DMS153 (cell line): ENCODE measurements at regions not wholly inside any gene's neighbourhood (a gene's known extent, or its start where the extent isn't known, plus 50 kb on each side); places are given as distances from the start of the nearest gene placed in this dataset.

ENCODE experiments used
- DNase-seq: peaks from one replicate; lab custom pipeline; 2025; lab: John Stamatoyannopoulos, UW

DNA sequence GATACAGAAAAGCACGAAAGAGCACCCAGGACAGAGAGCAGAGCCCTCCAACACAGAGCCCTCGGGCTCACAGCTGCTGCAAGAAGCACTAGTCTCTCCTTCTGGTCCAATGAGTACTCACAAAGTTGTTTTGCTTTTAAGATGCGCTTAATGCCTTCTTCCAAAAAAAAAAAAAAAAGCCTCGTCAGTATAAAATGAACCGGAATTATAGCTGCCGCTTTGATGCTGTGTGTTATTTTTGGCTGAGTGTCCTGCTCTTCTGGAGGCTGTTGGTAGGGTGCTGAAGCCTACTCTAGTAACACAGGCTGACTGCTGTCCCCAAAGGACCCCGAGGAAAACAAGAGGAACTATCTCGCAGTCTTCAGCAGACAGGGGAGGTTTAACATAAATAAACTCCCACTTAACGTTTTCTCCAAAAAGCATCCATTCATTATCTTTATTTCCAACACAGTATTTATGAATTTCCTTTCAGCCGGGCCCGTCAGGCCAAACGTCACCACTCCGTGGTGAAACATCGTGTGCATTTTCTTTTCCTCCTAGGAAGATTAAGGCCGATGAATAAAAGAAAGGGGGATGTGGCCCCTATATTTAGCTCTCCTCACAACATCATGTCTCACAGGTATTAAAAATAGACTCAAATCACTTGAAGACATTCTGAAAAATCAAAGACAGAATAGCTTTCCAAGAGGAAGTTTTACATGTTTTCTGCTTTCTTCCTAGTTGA, 213.7 kb upstream of the PPARGC1A start:
- DNase-seq, result no peak

DNA sequence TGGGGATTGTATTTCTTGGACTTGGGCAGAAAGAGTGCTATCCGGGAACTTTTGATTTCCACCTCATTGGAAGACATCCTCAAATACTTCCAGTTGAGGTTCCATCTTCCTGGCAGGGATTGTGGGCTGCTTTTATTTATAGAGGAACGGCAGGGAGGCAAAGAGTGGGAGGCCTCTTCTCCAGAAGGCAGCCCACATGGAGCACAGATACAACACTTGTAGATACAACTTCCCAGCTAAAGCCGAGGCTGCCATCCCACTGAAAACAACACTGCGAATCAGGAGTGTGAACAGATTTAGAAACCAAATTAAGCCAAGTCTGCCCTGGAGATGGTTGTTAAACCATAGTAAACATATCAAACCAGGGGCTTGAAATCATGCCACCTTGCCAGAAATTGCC, 212.8 kb upstream of the PPARGC1A start:
- DNase-seq, result no peak

DNA sequence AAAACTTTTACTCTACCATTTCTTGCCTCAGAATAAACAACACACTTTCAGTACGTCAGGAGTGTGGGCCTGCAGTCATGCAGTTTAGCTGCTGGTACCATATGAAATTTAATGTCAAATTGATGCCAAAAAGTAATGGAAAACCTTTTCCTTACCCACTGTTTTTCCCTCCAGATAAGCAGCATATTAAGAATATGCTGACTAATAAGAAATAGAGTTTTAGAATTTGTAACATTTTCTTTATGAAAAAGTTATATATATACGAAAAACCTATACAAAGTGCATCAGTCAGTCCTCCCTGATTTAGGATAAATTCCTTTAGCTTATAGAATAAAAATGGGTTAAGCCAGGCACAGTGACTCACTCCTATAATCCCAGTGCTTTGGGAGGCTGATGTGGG, 206.8 kb upstream of the PPARGC1A start:
- no peak for DNase-seq

DNA sequence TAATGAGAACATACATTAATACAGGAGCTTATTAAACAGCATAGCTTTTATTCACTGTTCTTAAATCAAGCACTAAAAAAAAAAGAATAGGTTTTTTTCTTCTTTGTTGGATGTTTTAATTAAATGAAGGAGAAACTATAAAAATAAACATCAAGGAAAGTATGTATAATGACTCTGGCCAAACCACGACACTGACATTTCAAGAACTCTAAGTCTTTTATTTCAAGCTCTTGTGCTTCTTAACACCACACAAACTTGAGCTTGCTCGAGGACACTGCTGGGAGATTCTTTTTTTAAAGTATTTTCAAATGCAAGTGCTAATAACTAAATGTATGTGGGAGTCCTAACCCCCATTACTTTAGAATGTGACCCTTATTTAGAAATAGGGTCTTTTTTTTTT, 204.9 kb upstream of the PPARGC1A start:
- DNase-seq, result no peak

DNA sequence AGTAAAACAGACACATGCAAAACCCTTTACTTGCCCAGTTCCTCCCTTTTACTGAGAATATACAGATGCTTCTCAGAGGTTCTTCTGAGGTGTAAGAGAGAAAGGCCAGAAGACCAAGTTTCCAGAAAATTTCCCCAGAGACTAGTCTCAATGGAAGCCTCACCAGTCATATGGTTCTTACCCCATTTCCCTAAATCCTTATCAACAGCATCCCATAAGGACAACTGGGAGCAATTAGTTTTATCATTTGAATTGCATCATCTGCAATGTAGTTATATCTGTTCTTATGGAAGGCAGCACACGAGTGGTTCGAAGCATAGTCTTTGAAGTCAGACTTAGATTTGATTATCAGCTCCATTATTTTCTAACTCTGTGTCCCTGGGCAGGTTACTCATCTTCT, 203.6 kb upstream of the PPARGC1A start:
- no peak for DNase-seq

DNA sequence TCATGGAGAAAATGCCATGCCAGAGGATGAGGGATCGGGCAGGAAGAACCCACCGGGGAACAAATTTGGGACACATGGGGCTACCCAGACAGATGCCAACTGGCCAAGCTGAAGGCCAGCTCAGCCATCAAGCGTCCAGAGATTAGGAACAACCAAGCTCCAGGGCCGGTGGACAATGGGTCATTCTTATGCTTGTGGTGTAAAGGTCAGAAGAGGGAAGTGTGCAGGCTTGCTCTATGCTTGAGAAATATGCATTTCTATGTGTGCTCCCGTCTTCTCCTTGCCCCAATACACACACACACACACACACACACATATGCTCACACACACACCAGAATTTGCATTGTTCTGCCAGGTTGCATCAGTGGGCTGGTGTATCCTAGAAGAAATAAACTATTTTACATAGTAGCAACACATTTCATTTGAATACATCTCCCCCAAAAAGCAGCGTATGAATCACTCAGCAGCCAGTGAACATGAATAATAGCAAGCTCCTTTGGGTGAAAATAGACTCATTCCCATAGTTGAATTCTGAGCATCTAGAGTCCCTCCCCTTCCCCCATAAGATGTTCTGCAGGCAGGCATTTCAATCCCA, 201.9 kb upstream of the PPARGC1A start:
- no peak for DNase-seq

DNA sequence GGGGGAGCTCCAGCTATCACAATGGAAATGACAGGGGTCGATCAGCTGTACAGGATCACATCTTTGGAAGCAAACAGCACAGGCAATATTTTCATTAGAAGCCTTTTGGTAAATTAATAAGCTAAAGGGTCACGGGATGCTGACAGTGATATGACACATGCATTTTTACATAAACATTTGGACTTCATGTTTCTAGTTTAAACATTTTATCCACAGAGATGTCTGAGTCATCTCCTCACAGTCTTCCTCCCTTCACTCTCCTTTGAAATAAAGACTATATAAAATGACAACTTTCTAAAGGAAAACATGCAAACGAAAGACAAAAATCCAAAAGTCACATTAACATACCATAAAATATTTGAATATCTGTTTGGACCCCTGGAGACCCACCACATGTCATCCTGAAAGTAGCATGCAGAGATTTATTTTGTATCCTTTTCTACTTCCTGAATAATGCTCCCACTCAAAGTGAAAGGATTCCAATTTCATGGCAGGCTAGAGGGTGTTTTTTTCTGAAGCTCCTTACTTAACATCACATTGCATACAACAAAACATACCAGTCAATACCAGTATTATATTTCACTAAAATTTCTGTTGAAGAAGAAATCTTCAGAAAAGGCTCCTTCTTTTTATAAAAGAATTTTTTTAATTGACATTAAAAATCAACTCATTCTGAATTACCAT, 200.1 kb upstream of the PPARGC1A start:
- DNase-seq, result no peak

DNA sequence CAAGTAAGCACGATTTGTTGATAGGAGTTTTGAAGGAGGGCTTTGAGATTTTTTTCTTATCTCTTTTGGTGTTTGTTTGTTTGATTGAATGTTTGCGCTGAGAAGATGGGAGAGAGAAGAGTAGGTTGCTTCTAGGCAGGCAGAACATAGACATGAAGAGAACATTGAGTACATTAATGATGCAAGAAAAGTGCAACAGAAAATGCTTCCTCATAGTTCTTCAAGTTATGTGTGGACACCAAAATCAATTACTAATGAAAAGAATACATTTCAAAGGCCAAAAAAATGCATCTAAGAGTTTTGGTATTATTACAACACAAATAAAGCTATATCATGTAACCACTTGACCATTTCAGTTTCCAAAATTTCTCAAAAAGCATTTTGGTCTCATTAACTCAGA, 191.0 kb upstream of the PPARGC1A start:
- DNase-seq, result no peak

DNA sequence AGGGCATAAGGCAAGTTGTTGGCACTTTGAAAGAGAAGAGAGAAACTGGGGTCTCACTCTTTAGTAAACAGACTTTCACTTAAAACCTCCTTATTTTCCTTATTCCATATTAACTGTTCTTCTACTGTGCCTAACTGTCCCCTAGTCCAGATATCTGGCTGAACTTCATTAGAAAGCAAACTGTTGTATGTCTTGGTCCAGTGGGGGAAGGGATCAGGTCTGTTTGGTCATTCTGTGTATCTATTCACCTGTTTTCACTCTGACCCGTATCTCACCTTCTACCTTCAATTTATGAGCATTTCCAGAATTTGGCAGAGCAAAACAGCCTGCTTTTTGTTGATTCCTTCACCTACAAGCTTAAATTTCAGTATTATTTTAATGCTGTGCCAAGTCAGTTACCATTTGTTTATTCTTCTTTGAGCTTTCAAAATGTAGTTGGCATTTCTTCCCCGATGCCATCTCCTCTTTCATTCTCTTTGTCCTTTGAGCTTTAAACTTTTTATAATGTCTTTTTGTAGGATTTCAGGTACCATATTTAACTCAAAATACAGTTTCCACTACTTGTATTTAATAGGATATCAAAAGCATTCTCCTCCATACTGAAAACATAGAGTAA, 188.6 kb upstream of the PPARGC1A start:
- DNase-seq, result no peak

DNA sequence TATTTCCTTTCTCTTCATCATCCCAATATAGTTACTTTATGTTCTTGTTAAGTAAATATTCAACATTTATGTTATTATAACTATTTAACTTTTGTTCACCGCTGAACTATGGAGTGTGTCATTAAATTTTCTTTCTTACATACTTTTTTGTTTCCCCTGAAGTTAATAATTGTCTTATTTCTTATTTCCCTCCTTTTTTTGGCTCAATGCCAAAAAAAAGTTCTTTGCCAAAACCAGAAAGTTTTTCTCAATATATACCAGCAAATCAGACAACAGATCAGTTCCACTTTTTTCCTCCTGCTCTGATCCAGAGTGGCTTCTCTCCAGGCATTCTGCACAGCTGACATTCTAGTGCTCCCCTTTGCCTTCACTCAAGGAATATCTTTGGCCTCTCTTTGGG, 187.0 kb upstream of the PPARGC1A start:
- no peak for DNase-seq

DNA sequence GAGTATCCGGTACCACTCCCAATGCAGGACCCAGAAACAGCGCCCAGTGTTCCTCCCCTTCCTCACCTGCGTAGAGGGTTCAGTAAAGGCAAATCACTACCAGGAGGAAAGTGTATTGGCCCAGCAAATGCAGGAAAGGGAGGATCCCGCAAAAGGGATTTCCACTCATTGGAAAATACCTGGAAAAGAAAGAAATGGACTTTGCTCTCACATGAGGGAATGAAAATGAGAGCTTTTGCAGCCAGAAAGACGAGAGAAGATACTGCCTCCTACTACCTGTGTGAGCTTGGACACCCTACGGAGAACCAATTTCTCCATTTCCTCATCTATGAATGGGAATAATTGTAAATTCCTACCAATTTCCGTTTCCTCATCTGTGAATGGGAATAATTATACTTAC, 184.1 kb upstream of the PPARGC1A start:
- no peak for DNase-seq

DNA sequence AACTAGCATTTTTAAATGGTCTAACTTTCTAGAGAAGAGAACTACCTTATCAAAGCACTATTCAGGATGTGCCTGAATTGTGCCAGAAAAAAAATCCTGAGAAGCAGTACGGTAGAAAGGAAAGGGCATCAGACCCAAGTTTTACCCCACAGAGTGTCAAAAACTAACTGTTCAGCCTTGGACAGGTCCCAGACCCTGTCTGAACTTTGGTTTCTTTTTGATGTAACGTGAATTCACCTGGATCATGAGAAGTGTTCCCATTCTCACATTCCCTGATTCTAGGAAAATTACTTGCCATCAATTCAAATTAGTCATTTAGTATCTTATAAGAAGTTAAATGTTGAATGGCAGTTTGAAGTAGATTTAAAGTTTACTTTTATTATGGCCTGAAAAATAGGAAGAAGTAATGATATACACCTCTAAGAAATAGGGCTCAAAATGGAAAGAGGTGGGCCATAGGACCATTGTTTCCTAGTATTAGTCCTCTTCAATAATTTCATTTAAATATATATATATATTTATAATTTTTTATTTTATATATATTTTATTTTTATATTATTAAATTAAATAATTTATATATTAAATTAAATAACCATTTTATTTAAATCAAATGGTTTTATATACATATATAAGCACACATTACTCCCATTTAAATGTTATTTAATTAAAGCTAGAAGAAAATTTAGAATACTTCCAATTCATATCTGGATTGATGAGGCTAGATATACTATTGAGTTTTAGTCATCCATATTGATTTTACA, 181.9 kb upstream of the PPARGC1A start:
- DNase-seq, result no peak

DNA sequence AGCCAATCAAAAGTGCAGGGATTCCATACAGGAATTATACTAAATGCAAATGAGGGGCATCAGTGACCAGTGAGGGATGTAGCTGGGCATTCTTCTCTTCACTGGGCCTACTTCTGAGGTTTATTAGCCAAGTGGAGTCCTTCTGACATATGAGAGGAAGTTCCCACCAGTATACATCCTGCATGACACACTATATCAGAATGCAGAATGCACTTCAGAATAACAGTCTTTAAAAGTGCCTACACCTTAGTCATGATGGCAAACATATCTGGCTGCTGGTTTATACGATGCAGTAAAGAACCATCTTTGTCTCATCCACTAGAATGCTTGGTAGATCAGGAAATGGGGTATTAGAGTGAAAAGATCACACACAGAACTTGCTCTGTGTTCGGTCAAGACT, 180.3 kb upstream of the PPARGC1A start:
- DNase-seq, result no peak

DNA sequence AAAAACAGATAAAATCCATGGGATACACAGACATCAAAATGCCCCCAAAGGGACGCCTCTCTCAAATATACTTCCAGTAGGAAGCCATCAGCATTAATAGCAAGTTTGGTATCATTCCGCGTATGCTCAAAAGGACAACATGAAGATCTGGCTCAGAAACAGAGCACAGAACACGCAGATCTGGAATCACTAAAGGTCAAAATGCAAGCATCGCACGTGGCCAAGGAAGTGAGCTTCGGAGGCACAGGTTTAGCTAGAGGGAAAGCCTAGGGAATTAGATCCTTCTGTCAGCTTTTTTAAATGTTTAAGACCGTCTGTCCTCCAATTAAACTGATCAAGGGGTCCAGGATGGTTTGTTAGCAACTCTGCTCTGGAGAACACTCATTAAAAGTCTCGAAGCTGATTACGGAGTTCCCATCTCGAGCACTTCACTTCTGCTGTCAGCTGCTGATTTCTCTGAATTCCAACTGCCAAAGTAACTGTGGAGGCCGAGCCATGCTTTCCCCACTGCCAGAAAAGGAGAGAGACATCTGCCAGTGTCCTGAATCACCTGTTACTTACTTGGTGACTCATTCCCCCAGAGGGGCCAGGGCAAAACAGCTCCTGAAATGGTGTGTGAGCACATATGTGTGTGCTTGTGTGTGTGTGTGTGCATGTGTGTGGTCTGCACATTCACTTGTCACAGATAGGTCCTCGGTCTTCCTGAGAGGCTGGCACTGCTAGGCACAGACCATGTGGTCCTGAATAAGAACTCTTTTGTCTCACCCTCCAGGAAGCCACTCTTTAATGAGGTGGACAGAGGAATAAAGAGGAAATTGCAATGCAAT, 177.7 kb upstream of the PPARGC1A start:
- no peak for DNase-seq

DNA sequence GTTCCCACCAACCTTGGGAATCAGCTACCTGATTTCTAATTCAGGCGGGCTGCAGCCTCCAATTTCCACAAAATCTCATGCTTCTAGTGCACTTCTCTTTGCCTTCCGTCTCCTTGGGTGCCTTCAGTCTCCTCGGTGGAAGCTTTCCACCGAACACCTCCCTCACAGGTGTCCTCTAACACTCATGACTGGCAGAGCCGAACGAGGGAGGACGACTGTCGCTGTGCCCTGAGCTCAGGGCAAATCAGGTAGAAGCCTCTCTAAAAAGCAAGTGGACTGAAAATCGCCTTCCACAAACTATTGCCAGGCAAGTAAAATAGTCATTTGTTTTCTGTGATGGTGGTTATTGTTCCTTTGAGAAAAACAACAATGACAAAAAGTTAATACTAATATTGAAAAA, 176.1 kb upstream of the PPARGC1A start:
- no peak for DNase-seq

DNA sequence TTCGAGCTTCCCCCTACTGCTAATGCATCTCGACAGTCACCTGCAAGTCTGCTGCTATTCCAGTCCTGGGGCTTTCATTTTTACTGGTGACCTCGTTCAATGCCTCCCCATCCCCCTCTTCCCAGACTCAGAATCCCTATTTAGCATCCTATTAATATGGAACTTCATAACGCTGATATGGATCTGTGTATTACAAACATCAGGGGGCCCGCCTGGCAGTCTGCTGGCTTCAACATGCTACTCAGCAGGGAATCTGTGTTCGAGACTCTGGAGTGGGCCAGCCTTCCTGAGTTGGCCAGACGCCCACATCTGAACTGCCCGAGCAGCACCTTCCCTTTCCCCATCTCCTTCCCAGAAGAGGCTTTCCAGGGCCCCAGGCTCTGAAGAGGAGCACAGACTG, 173.9 kb upstream of the PPARGC1A start:
- DNase-seq, result no peak

DNA sequence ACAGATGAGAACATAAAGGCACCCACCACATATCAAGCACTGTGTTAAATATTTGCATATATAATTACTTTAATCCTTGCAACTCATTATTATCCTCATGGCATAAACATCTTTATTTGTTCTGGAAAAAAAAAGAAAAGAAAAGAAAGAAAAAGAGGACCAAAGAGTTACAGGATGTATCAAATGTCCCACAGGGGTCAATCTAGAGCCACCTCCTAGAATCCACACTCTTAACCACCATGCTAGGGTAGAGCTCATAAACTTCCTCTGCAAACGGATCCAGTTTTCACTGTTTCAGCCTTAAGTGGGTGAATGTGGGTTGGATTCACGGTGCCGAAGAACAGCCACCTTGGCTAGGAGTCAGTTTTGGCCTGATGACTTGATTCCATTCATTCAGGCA, 171.1 kb upstream of the PPARGC1A start:
- DNase-seq, result no peak

DNA sequence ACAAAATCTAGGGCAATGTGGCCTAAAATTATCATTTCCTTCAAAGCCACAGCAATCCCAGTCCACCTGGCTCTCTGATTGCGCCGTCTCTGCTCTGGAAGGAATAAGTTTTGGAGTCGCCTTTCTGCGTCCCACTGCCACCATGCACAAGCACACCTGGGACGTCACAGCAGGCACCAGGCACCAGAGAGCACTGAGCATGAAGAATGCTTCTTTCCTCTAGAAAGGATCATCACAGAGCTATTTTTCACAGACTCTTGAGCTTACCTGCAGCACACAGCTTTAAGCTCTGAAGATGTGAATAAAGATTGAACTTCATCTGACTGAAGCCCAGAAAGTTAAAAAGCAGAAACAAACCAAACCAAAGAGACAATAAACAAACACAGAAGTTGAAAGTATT, 170.0 kb upstream of the PPARGC1A start:
- no peak for DNase-seq

DNA sequence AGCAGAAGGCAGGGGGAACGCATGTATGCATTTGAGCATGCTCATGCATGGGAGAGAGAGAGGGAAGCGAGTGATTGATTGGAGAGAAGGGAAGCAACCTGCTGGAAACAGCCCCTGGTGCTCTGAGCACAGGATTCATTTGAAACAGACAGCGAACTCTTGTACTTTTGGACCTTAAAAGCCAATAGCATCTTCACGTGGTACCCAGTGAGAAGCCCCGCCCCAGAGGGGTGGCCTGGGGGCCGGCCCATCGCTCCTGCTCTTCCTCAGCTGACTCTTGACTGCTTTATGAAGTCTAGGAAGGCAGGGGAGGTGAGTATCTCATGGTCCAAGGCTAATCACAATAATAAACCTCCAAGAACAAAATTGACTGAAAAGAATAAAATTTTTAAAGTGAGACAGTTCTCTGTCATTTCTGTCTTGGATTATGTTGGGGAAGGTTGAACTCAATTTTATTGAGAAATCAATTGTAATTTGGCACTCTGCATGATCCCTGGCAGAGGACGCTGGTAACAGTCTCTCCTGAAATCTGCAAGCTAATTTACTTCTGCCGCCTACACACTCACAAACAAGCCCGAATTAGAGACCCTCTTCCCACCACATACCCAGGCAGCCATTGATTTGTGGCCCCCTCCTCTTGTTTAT, 168.2 kb upstream of the PPARGC1A start:
- no peak for DNase-seq

DNA sequence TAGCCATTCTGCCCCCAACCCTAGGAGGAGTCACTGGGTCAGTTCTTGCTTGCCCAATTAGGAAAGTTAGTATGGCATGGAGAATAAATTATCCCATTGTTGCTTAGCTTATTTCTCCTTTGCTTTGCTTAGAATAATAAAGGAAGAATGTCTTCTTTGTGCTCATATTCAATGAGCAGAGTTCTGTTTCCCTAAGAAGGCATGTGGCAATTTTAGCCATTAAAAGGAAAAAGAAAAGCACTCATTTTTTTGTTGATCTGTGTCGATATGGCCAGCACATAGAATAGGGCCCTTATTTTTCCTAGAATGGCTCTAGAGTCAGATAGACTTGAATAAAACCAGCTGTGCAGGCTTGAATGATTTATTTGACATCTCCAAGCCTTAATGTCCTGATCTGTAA, 166.4 kb upstream of the PPARGC1A start:
- DNase-seq, result no peak

DNA sequence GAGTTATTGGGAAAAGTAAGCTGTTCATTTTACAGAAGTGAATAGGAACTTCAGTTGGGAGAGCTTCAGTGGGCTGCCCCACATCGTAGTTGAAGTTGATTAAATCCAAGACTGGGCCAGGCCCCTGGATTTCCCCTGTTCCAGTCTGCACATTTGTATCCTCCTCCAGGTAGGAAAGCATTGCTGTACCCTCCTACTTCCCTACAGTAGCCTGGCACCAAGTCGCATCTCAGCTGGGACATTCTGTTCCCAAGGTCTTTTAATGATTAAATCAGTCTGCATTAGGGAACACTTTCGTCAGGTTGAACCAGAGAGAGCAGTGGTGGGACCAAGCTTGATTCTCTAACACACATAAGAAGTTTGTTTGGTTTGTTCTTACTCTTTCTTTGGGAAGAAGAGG, 165.8 kb upstream of the PPARGC1A start:
- no peak for DNase-seq
